Adrenal gland (tissue), 9 donors: ENCODE measurements at regions not wholly inside any gene's neighbourhood (a gene's known extent, or its start where the extent isn't known, plus 50 kb on each side); places are given as distances from the start of the nearest gene placed in this dataset.
"Not testable (repeated sequence)": the region's sequence is repeated elsewhere in the genome, so short reads cannot be mapped to it uniquely, and the experiment has no call there.

ENCODE experiments used
- DNase-seq, 7 donors: peaks; one replicate each; pipeline ENCODE4 v3.0.0-alpha.2; 2019 to 2020
- H3K27ac ChIP-seq, 5 donors: fragments of 200-600 bp; sonication (generic) in 4 of 5; 1 replicate in 3 of 5; 2 replicates in 2 of 5; pipeline versions ENCODE4 v1.5.1 to v1.8.0; 2016 to 2020; ENCODE audit warnings: mild to moderate bottlenecking in 1 of 5
- H3K27me3 ChIP-seq: fragments of 200-600 bp; 2 replicates; pipeline ENCODE4 v1.8.0; 2021
- H3K36me3 ChIP-seq, 2 donors: fragments of 200-600 bp; replicated peaks in 1 of 2; 1 replicate in 1 of 2; 2 replicates in 1 of 2; pipeline versions ENCODE4 v1.5.1 to v1.8.0; 2018 to 2022
- H3K4me1 ChIP-seq, 2 donors: fragments of 200-600 bp; replicated peaks in 1 of 2; 1 replicate in 1 of 2; 2 replicates in 1 of 2; pipeline versions ENCODE4 v1.5.1 to v1.8.0; 2018 to 2021
- H3K4me3 ChIP-seq, 4 donors: fragments of 200-600 bp; sonication (generic) in 3 of 4; one replicate each; pipeline ENCODE4 v1.5.1; 2016 to 2018
- H3K9me3 ChIP-seq, 3 donors: fragments of 200-600 bp; sonication (generic) in 1 of 3; replicated peaks in 1 of 3; 1 replicate in 2 of 3; 2 replicates in 1 of 3; pipeline versions ENCODE4 v1.5.1 to v1.8.0; 2016 to 2021
- CTCF ChIP-seq, 6 experiments: fragments of 450-650 bp in 4 of 6; fragments of 200-600 bp in 2 of 6; sonication (generic) in 1 of 6; IDR thresholded peaks; 1 replicate in 5 of 6; 2 replicates in 1 of 6; pipeline versions ENCODE4 v1.5.1 to v1.8.0; 2016 to 2021; ENCODE audit warnings: antibody characterized with exemption in 6 of 6, mild to moderate bottlenecking in 2 of 6, moderate library complexity in 1 of 6
- POLR2A ChIP-seq, 2 donors: fragments of 450-650 bp; IDR thresholded peaks; one replicate each; pipeline ENCODE4 v1.6.1; 2017; ENCODE audit warnings: antibody characterized with exemption in 2 of 2, mild to moderate bottlenecking in 2 of 2, moderate library complexity in 1 of 2
- WGBS, 4 donors: extraction: QIAGEN DNeasy Blood & Tissue Kit in 2 of 4; methylation state at CpG; one replicate each; pipeline versions ENCODE4 v1.1.5 to v1.1.7; 2013 to 2017; 5-methylcytosine and 5-hydroxymethylcytosine counted together
- intact Hi-C, 2 donors: fragments of 100-400 bp; cut with DNase I; formaldehyde crosslinking; loops; one replicate each; pipeline versions ENCODE4 v1.14.1 to v1.15.0; 2022 to 2023
- donor health status: healthy with polysubstance abuse.
- donor health status: Bipolar disorder and iron deficiency.
- donor health status: DM: yes; HTN: yes; CAD: no.
- donor health status: DM: no; HTN: no; CAD: no.
- donor health status: DM: no; HTN: no; CAD: no.

GRCh38 chr14:27886256-27886655 lies 880.3 kb upstream of the FOXG1 start:
- no peaks in the 10 kb centered on the region for H3K9me3 ChIP-seq
- H3K4me3 ChIP-seq = no peak overlapping the region
- intact Hi-C loops = no loop called here
- WGBS, 4 donors = 56 to 72% (median 71%) methylated on average over 1 of the region's 1 CpG
- no peaks in the 10 kb centered on the region for H3K27me3 ChIP-seq
- no peak for TF ChIP-seq POLR2A (IDR thresholded peaks at IDR 0.05)
- no peak for TF ChIP-seq CTCF (IDR thresholded peaks at IDR 0.05)
- DNase-seq = no peak
- H3K27ac ChIP-seq = no peak overlapping the region
- no peaks in the 10 kb centered on the region for H3K36me3 ChIP-seq
- no peaks in the 10 kb centered on the region for H3K4me1 ChIP-seq

DNA sequence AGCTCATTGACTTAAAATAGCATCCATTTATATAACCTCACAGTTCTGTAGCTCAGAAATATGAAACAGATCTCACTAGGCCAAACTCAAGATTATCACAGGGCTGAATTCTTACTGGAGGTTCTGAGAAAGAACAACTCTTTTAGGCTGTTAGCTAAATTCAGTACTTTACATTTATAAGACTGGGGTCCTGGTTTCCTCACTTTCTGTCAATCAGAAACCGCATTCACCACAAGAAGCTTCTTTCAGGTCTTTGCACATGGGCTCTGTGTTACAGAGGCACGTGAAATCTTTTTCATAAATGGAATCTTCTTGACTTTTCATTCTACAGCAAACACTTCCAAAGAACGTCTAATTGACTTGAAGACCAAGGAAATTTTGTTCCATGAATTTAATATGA lies 876.3 kb upstream of the FOXG1 start:
- no peak overlapping the region for H3K4me3 ChIP-seq
- H3K27ac ChIP-seq = no peak overlapping the region
- DNase-seq = no peak
- no peak for TF ChIP-seq POLR2A (IDR thresholded peaks at IDR 0.05)
- no peak for TF ChIP-seq CTCF (IDR thresholded peaks at IDR 0.05)
- WGBS, 4 donors = 69 to 80% (median 76%) methylated on average over 3 of the region's 3 CpGs
- no peaks in the 10 kb centered on the region for H3K36me3 ChIP-seq
- no peaks in the 10 kb centered on the region for H3K27me3 ChIP-seq
- H3K9me3 ChIP-seq = no peaks in the 10 kb centered on the region
- no peaks in the 10 kb centered on the region for H3K4me1 ChIP-seq
- intact Hi-C loops = no loop called here

- intact Hi-C loops, H3K27me3 ChIP-seq, H3K9me3 ChIP-seq, H3K4me1 ChIP-seq, H3K4me3 ChIP-seq, H3K36me3 ChIP-seq, H3K27ac ChIP-seq, DNase-seq: not testable (repeated sequence)
- WGBS, 4 donors = 69 to 85% (median 79%) methylated on average over 1 of the region's 1 CpG
Observed at GRCh38 chr14:27908484-27908883, 858.1 kb upstream of the FOXG1 start.

DNA sequence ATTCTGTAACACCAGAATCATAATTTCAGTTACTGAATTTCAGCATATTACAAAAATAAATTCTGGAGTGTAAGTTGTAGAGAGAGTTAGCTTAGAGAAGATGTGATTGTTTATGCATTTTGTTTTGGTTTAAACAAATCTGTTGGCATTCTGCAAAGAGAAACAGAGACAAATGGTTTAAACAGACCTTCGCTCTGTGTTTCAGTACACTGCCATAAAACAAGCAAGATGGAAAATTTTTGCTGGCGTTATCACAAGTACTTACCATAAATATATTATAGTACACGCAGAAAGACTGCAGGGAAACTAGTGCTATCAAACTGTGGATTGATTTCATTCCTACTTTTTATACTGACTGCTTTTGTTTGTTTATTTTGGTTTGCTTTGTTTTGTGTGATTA lies 850.3 kb upstream of the FOXG1 start:
- TF ChIP-seq POLR2A (IDR thresholded peaks at IDR 0.05) (no peak), CTCF (IDR thresholded peaks at IDR 0.05) (no peak)
- WGBS, 4 donors = 57 to 65% (median 59%) methylated on average over 3 of the region's 3 CpGs
- H3K9me3 ChIP-seq = no peaks in the 10 kb centered on the region
- intact Hi-C loops = no loop called here
- H3K4me1 ChIP-seq = no peaks in the 10 kb centered on the region
- no peak for DNase-seq
- no peaks in the 10 kb centered on the region for H3K27me3 ChIP-seq
- H3K36me3 ChIP-seq = no peaks in the 10 kb centered on the region
- no peak overlapping the region for H3K27ac ChIP-seq
- no peak overlapping the region for H3K4me3 ChIP-seq

- intact Hi-C loops = no loop called here
- H3K4me1 ChIP-seq = no peaks in the 10 kb centered on the region
- H3K9me3 ChIP-seq = no peaks in the 10 kb centered on the region
- DNase-seq = no peak
- no peaks in the 10 kb centered on the region for H3K36me3 ChIP-seq
- TF ChIP-seq POLR2A (IDR thresholded peaks at IDR 0.05) (no peak), CTCF (IDR thresholded peaks at IDR 0.05) (no peak)
- H3K4me3 ChIP-seq = no peak overlapping the region
- no peak overlapping the region for H3K27ac ChIP-seq
- 77 to 87% (median 80%) methylated on average over 3 of the region's 3 CpGs for WGBS, 4 donors
- no peaks in the 10 kb centered on the region for H3K27me3 ChIP-seq
Observed at GRCh38 chr14:27917896-27918295, 848.7 kb upstream of the FOXG1 start.
